GM06990 (cell line): ENCODE measurements at regions not wholly inside any gene's neighbourhood (a gene's known extent, or its start where the extent isn't known, plus 50 kb on each side); places are given as distances from the start of the nearest gene placed in this dataset.

Experiments
- DNase-seq: peaks from one replicate; pipeline ENCODE4 v3.0.0-alpha.2; 2011; ENCODE audit not compliant: insufficient read length; ENCODE audit errors: extremely low read depth
- H3K27me3 ChIP-seq: replicated peaks from 2 replicates; pipeline ENCODE4 v1.6.0; 2011; ENCODE audit warnings: low read length; ENCODE audit not compliant: control insufficient read depth, insufficient read depth
- H3K36me3 ChIP-seq: 2 replicates; pipeline ENCODE4 v1.5.1; 2011; ENCODE audit warnings: low read length; ENCODE audit not compliant: control insufficient read depth, insufficient read depth
- H3K4me3 ChIP-seq: replicated peaks from 2 replicates; pipeline ENCODE4 v1.5.1; 2011; ENCODE audit warnings: low read depth, mild to moderate bottlenecking, control low read depth, low read length
- CTCF ChIP-seq: IDR thresholded peaks from 2 replicates; pipeline ENCODE4 v1.5.1; 2011; ENCODE audit warnings: low read length, control low read depth, mild to moderate bottlenecking, inconsistent platforms; ENCODE audit not compliant: insufficient read depth, poor library complexity, severe bottlenecking

DNA sequence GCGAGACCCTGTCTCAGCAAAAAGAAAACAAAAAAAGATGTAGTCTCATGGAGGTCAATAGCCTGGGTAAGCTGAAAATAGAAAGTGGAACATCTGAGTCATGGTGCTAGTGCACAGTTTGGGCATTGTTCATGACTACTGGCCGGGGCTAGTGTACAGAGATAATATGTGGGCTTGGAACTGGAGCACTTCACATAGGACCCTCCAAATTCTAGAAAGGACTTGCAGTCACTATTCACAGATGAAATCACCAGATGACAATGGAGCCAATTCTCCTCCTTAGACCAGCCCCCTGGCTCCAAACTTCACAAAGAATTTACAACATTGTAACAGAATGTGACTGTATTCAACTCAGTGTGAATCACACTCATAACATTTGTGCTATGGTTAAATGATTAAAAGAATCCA, 367.8 kb upstream of the SLC7A11 start:
- Histone ChIP-seq H3K36me3 (no peaks in the 10 kb centered on the region), H3K27me3 (no peaks in the 10 kb centered on the region), H3K4me3 (no peak overlapping the region)
- no peak for DNase-seq
- TF ChIP-seq CTCF = no peak

GRCh38 chr4:138604556-138604955, 362.4 kb upstream of the SLC7A11 start:
- no peak for DNase-seq
- no peak for TF ChIP-seq CTCF
- Histone ChIP-seq H3K4me3 (no peak overlapping the region), H3K36me3 (no peaks in the 10 kb centered on the region), H3K27me3 (no peaks in the 10 kb centered on the region)

GRCh38 chr4:138602664-138603063, 360.5 kb upstream of the SLC7A11 start:
- no peaks in the 10 kb centered on the region for H3K36me3 ChIP-seq
- H3K4me3 ChIP-seq = no peak overlapping the region
- DNase-seq = no peak
- no peaks in the 10 kb centered on the region for H3K27me3 ChIP-seq
- TF ChIP-seq CTCF = no peak

DNA sequence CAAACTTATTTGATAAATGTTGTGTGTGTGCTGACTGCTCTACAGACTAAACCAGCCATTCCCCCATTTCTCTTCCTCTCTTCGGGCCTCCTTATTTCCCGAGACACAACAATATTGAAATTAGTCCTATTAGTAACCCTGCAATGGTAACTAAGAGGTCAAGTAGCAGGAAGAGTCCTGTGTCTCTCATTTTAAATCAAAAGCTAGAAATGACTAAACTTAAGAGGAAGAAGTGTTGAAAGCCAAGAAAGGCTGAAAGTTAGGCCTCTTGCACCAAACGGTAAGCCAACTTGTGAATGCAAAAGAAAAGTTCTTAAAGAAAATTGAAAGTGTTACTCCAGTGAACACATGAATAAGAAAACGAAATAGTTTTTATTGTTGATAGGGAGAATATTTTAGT, 357.8 kb upstream of the SLC7A11 start:
- Histone ChIP-seq H3K4me3 (no peak overlapping the region), H3K27me3 (no peaks in the 10 kb centered on the region), H3K36me3 (no peaks in the 10 kb centered on the region)
- TF ChIP-seq CTCF = no peak
- DNase-seq = no peak

GRCh38 chr4:138598226-138598625, 356.1 kb upstream of the SLC7A11 start:
- H3K4me3 ChIP-seq = no peak overlapping the region
- no peak for TF ChIP-seq CTCF
- H3K27me3 ChIP-seq = no peaks in the 10 kb centered on the region
- DNase-seq = no peak
- no peaks in the 10 kb centered on the region for H3K36me3 ChIP-seq

- DNase-seq = no peak
- H3K36me3 ChIP-seq = no peaks in the 10 kb centered on the region
- H3K4me3 ChIP-seq = no peak overlapping the region
- no peaks in the 10 kb centered on the region for H3K27me3 ChIP-seq
- no peak for TF ChIP-seq CTCF
Observed at GRCh38 chr4:138596896-138597295, 354.7 kb upstream of the SLC7A11 start.
